MM.1S (cell line): ENCODE measurements at regions not wholly inside any gene's neighbourhood (a gene's known extent, or its start where the extent isn't known, plus 50 kb on each side); places are given as distances from the start of the nearest gene placed in this dataset.

Source experiments
- DNase-seq: peaks from one replicate; pipeline ENCODE4 v3.0.0-alpha.2; 2015
- H2AFZ ChIP-seq: fragments of 300-600 bp; sonication (generic); 2 replicates; pipeline ENCODE4 v1.6.0; 2016; ENCODE audit warnings: antibody characterized with exemption, low read length
- H3F3A ChIP-seq: fragments of 300-600 bp; sonication (generic); 2 replicates; pipeline ENCODE4 v1.6.1; 2016; ENCODE audit warnings: mild to moderate bottlenecking, antibody characterized with exemption, low read length, moderate library complexity, mixed read lengths; ENCODE audit not compliant: insufficient read depth
- H3K27ac ChIP-seq: fragments of 300-600 bp; sonication (generic); 2 replicates; pipeline ENCODE4 v1.5.1; 2016; ENCODE audit warnings: mild to moderate bottlenecking, low read length
- H3K27me3 ChIP-seq: fragments of 300-600 bp; sonication (generic); replicated peaks from 2 replicates; pipeline ENCODE4 v1.6.0; 2016; ENCODE audit warnings: low read length; ENCODE audit not compliant: insufficient read depth
- H3K36me3 ChIP-seq: fragments of 300-600 bp; sonication (generic); replicated peaks from 2 replicates; pipeline ENCODE4 v1.6.1; 2016; ENCODE audit warnings: mild to moderate bottlenecking, low read length, mixed read lengths; ENCODE audit not compliant: insufficient read depth
- H3K4me1 ChIP-seq: fragments of 300-600 bp; sonication (generic); 2 replicates; pipeline ENCODE4 v1.6.1; 2016; ENCODE audit warnings: low read length, mixed read lengths
- H3K4me2 ChIP-seq: fragments of 300-600 bp; sonication (generic); 2 replicates; pipeline ENCODE4 v1.6.0; 2016; ENCODE audit warnings: low read depth, low read length
- H3K4me3 ChIP-seq: fragments of 300-600 bp; sonication (generic); 2 replicates; pipeline ENCODE4 v1.5.1; 2016; ENCODE audit warnings: low read length, mixed read lengths
- H3K79me2 ChIP-seq: fragments of 300-600 bp; sonication (generic); 2 replicates; pipeline ENCODE4 v1.6.1; 2016; ENCODE audit warnings: mixed run types, low read length, mixed read lengths
- H3K9ac ChIP-seq: fragments of 300-600 bp; sonication (generic); 2 replicates; pipeline ENCODE4 v1.6.1; 2016; ENCODE audit warnings: low read length, mixed read lengths
- H3K9me2 ChIP-seq: fragments of 300-600 bp; sonication (generic); replicated peaks from 2 replicates; pipeline ENCODE4 v1.6.1; 2016; ENCODE audit warnings: mild to moderate bottlenecking, low read length, mixed read lengths; ENCODE audit not compliant: insufficient read depth
- H3K9me3 ChIP-seq: fragments of 300-600 bp; sonication (generic); replicated peaks from 2 replicates; pipeline ENCODE4 v1.6.1; 2016; ENCODE audit warnings: mild to moderate bottlenecking, low read length, mixed read lengths; ENCODE audit not compliant: insufficient read depth
- H4K20me1 ChIP-seq: fragments of 300-600 bp; sonication (generic); 2 replicates; pipeline ENCODE4 v1.6.1; 2016; ENCODE audit warnings: mild to moderate bottlenecking, low read length, moderate library complexity, mixed read lengths; ENCODE audit not compliant: insufficient read depth
- EZH2 ChIP-seq: fragments of 300-600 bp; sonication (generic); optimal IDR thresholded peaks from 2 replicates; pipeline ENCODE3; 2017; ENCODE audit warnings: low read depth, mild to moderate bottlenecking, antibody characterized with exemption, low read length, mixed read lengths
- EZH2phosphoT487 ChIP-seq: fragments of 300-600 bp; sonication (generic); IDR thresholded peaks from 2 replicates; pipeline ENCODE4 v1.6.1; 2018; ENCODE audit warnings: antibody characterized with exemption, low read length
- TF ChIP-seq, protein P1 (sequence below): fragments of 300-600 bp; sonication (generic); IDR thresholded peaks from 2 replicates; pipeline ENCODE4 v1.5.1; 2016; ENCODE audit warnings: antibody characterized with exemption, low read length, mixed read lengths

DNA sequence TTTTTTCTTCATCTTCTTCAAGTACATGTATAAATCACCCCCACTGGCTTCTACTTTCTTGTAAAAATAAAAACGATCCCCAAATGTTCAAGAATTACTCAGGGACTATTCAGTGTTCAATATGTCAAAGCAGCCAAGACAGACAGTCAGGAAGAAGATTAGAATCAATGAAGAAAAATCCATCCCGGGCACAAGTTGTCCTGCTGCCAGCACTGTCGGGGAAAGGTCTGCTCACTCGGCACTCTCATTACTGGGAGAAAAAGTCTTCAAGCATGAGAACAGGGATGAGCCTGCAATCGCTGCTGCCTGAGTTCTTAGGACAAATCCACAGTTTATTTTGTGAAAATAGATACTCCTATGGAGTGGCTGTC, 482.8 kb upstream of the KLHL29 start:
- DNase-seq, result no peak
- no peak overlapping the region for H3K27ac ChIP-seq
- no peaks in the 10 kb centered on the region for H3K9me2 ChIP-seq
- H3K79me2 ChIP-seq, result no peaks in the 10 kb centered on the region
- H3K27me3 ChIP-seq, result no peaks in the 10 kb centered on the region
- H3K4me3 ChIP-seq, result no peak overlapping the region
- no peaks in the 10 kb centered on the region for H3F3A ChIP-seq
- H2AFZ ChIP-seq, result no peak overlapping the region
- no peaks in the 10 kb centered on the region for H3K4me1 ChIP-seq
- H4K20me1 ChIP-seq, result no peaks in the 10 kb centered on the region
- TF ChIP-seq EZH2phosphoT487 (no peak), EZH2 (no peak)
- TF ChIP-seq, protein P1, sequence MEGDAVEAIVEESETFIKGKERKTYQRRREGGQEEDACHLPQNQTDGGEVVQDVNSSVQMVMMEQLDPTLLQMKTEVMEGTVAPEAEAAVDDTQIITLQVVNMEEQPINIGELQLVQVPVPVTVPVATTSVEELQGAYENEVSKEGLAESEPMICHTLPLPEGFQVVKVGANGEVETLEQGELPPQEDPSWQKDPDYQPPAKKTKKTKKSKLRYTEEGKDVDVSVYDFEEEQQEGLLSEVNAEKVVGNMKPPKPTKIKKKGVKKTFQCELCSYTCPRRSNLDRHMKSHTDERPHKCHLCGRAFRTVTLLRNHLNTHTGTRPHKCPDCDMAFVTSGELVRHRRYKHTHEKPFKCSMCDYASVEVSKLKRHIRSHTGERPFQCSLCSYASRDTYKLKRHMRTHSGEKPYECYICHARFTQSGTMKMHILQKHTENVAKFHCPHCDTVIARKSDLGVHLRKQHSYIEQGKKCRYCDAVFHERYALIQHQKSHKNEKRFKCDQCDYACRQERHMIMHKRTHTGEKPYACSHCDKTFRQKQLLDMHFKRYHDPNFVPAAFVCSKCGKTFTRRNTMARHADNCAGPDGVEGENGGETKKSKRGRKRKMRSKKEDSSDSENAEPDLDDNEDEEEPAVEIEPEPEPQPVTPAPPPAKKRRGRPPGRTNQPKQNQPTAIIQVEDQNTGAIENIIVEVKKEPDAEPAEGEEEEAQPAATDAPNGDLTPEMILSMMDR, result no peak
- no peak overlapping the region for H3K4me2 ChIP-seq
- H3K9ac ChIP-seq, result no peak overlapping the region
- no peaks in the 10 kb centered on the region for H3K36me3 ChIP-seq
- no peaks in the 10 kb centered on the region for H3K9me3 ChIP-seq

DNA sequence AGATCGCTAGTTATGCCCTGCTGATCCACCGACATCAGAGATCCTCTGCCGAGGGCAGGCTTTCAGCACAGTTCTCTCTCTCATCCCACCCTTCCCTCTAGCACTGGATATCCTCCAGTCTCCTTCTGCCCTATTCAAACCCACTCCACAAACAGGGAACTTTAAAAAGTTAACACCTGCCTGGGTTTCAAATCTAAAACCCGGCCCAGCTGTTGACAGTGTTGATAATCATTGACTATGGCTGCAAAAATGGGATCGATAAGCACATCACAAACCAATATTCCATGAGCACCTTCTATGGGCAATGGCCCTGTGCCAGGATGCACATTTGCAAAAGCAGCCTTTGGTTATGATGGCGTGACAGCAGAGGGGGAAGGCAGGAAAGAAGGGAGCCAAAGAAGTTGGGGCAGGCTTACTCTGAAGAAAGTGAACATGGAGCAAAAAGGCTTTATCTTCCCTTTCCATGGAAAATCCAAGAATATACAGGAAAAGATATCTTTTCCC, 482.3 kb upstream of the KLHL29 start:
- Histone ChIP-seq H3K27ac (no peak overlapping the region), H3K79me2 (no peaks in the 10 kb centered on the region), H3K27me3 (no peaks in the 10 kb centered on the region), H3K9me2 (no peaks in the 10 kb centered on the region), H3K9me3 (no peaks in the 10 kb centered on the region), H3K9ac (no peak overlapping the region), H2AFZ (no peak overlapping the region), H3F3A (no peaks in the 10 kb centered on the region), H3K4me3 (no peak overlapping the region), H3K4me1 (no peaks in the 10 kb centered on the region), H3K36me3 (no peaks in the 10 kb centered on the region), H4K20me1 (no peaks in the 10 kb centered on the region), H3K4me2 (no peak overlapping the region)
- no peak for DNase-seq
- TF ChIP-seq EZH2phosphoT487 (no peak), EZH2 (no peak)
- TF ChIP-seq, protein P1, result no peak

DNA sequence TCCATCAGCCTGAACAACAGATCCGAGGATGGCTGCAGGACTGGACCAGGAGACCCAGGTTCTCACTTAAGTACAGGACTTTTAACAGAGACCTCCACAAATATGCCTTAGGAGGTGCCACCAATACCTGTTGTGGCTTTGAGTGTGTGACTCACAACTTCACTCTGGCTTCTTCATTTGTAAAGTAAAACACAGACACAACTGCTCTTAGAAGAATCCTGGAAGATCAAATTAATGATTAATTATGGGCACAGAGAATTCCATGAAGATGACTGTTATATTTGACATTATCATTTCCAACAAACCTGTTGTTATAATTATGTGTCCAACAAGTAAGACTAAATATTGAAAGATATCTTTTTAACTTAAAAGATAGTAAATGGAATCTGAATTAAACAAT, 481.4 kb upstream of the KLHL29 start:
- H3K79me2 ChIP-seq, result no peaks in the 10 kb centered on the region
- H3K9ac ChIP-seq, result no peak overlapping the region
- H3K4me3 ChIP-seq, result no peak overlapping the region
- H3F3A ChIP-seq, result no peaks in the 10 kb centered on the region
- DNase-seq, result no peak
- no peaks in the 10 kb centered on the region for H3K4me1 ChIP-seq
- H3K36me3 ChIP-seq, result no peaks in the 10 kb centered on the region
- no peak overlapping the region for H3K4me2 ChIP-seq
- H3K9me2 ChIP-seq, result no peaks in the 10 kb centered on the region
- no peaks in the 10 kb centered on the region for H3K9me3 ChIP-seq
- H3K27ac ChIP-seq, result no peak overlapping the region
- H2AFZ ChIP-seq, result no peak overlapping the region
- no peaks in the 10 kb centered on the region for H3K27me3 ChIP-seq
- H4K20me1 ChIP-seq, result no peaks in the 10 kb centered on the region
- no peak for TF ChIP-seq EZH2
- TF ChIP-seq, protein P1, result no peak
- TF ChIP-seq EZH2phosphoT487, result no peak
